ENCODE measurements at regions not wholly inside any gene's neighbourhood (a gene's known extent, or its start where the extent isn't known, plus 50 kb on each side); places are given as distances from the start of the nearest gene placed in this dataset.

- TF ChIP-seq CTCF (conservative IDR thresholded peaks at IDR 0.05; ENCODE audit: low read length) (no peak), EZH2phosphoT487 (IDR thresholded peaks at IDR 0.05; ENCODE audit: borderline replicate concordance) (no peak)
Observed at GRCh38 chr2:163175294-163175693, 336.7 kb upstream of the KCNH7 start.
